ENCODE measurements at regions not wholly inside any gene's neighbourhood (a gene's known extent, or its start where the extent isn't known, plus 50 kb on each side); places are given as distances from the start of the nearest gene placed in this dataset.

DNA sequence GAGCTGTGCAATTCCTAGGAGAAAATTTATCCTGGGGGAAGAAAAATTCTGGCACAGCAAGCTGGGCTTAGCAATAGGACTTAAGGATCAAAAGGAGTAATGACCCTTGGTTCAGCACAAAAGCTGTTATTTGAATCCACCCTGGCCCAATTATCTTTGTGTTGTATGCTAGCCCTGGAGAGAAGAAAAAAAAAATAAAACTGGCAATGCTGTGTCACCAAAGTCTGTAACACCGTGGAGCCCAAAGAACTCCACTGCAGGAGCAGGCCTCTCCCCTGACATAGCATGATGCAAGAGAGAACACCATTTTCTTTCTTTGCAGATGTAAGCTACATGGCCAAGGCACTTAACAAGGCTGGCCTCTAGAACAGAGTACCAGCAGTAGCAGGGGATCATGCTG, 63.0 kb upstream of the ARHGAP5 start:
- 60 to 85% (median 67%) methylated on average over 1 of the region's 1 CpG for WGBS, 3 donors
- DNase-seq (no peak), ATAC-seq (no peak)
- no peaks in the 10 kb centered on the region for H3K36me3 ChIP-seq (ENCODE audit: insufficient read depth in 1 of 2, low read depth in 1 of 2)
- H3K4me3 ChIP-seq: no peak overlapping the region
- H3K9me3 ChIP-seq: no peaks in the 10 kb centered on the region
- H3K27ac ChIP-seq: no peak overlapping the region
- intact Hi-C loops (cut with DNase I): no loop called here
- TF ChIP-seq, protein P1, sequence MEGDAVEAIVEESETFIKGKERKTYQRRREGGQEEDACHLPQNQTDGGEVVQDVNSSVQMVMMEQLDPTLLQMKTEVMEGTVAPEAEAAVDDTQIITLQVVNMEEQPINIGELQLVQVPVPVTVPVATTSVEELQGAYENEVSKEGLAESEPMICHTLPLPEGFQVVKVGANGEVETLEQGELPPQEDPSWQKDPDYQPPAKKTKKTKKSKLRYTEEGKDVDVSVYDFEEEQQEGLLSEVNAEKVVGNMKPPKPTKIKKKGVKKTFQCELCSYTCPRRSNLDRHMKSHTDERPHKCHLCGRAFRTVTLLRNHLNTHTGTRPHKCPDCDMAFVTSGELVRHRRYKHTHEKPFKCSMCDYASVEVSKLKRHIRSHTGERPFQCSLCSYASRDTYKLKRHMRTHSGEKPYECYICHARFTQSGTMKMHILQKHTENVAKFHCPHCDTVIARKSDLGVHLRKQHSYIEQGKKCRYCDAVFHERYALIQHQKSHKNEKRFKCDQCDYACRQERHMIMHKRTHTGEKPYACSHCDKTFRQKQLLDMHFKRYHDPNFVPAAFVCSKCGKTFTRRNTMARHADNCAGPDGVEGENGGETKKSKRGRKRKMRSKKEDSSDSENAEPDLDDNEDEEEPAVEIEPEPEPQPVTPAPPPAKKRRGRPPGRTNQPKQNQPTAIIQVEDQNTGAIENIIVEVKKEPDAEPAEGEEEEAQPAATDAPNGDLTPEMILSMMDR (IDR thresholded peaks at IDR 0.05): no peak
- peaks cover 27% of the 10 kb centered on the region for H3K4me1 ChIP-seq
- H3K27me3 ChIP-seq (ENCODE audit: insufficient read depth in 3 of 3, low read length in 2 of 3): no peaks in the 10 kb centered on the region

DNA sequence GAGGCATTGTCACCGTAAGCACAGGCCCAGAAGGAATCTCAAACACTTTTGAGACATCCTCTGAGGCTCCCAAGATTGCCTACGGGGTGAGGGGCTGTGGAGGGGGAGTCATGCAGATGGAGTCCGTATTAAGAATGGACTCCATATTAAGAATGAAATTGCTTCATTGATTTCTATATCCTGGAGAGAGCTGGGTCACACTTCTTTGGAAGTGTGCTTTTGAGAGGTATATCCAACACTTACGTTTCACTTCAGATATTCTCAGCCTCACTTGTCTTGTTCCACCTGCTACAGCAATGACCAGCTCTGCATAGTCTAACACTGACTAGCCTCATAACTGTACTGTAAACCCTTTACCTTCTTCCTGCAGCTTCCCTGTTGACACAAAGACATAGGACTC, 62.6 kb upstream of the ARHGAP5 start:
- no peaks in the 10 kb centered on the region for H3K9me3 ChIP-seq
- intact Hi-C loops (cut with DNase I): no loop called here
- no peak for ATAC-seq
- no peak for DNase-seq
- TF ChIP-seq, protein P1 (IDR thresholded peaks at IDR 0.05): no peak
- no peaks in the 10 kb centered on the region for H3K27me3 ChIP-seq (ENCODE audit: insufficient read depth in 3 of 3, low read length in 2 of 3)
- H3K27ac ChIP-seq: no peak overlapping the region
- 74 to 87% (median 87%) methylated on average over 4 of the region's 4 CpGs for WGBS, 3 donors
- H3K4me3 ChIP-seq: no peak overlapping the region
- peaks cover 31% of the 10 kb centered on the region for H3K4me1 ChIP-seq
- H3K36me3 ChIP-seq (ENCODE audit: insufficient read depth in 1 of 2, low read depth in 1 of 2): no peaks in the 10 kb centered on the region

DNA sequence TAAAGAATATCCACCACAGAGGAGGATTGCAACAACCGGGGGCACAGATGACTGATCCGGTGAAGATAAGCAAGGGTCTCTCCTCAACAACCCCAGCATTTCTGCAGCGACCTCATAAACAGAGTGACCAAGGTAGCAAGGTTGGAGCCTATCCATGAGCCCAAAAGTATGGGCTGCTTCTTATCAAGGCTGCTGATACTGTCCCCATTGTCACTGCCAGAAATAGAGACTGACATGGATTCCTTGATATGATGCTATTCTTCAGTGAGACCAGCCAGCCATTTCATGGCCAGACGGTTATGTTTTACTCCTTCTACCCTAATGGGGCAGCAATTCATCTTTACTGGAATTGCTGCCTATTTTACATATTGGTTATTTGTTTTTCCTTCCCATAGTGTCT, 61.9 kb upstream of the ARHGAP5 start:
- Histone ChIP-seq H3K36me3 (ENCODE audit: insufficient read depth in 1 of 2, low read depth in 1 of 2) (no peaks in the 10 kb centered on the region), H3K27ac (no peak overlapping the region), H3K9me3 (no peaks in the 10 kb centered on the region), H3K27me3 (ENCODE audit: insufficient read depth in 3 of 3, low read length in 2 of 3) (no peaks in the 10 kb centered on the region), H3K4me1 (peaks cover 34% of the 10 kb centered on the region), H3K4me3 (no peak overlapping the region)
- TF ChIP-seq, protein P1 (IDR thresholded peaks at IDR 0.05): no peak
- ATAC-seq: no peak
- intact Hi-C loops (cut with DNase I): no loop called here
- 93 to 96% (median 94%) methylated on average over 4 of the region's 4 CpGs for WGBS, 3 donors
- no peak for DNase-seq

DNA sequence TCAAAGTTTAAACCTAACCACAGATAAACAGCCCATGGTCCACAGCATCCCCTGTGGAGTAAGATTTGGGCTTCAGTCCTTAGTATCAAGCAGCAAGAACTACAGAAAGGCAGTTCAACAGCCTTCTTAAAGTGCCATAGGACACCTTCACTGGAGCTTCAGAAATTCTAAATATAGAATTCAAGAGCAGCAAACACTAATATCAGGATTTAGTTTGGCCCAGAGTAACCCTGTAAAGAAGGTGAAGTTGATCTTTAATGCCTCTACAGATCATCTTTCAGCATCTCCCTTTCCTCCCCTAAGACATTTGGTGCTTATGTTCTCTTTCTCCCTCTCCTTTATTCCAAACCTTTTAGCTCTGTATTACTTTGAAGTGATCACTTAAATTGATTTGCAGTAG, 59.5 kb upstream of the ARHGAP5 start:
- Histone ChIP-seq H3K4me3 (no peak overlapping the region), H3K36me3 (ENCODE audit: insufficient read depth in 1 of 2, low read depth in 1 of 2) (no peaks in the 10 kb centered on the region), H3K27me3 (ENCODE audit: insufficient read depth in 3 of 3, low read length in 2 of 3) (no peaks in the 10 kb centered on the region), H3K9me3 (no peaks in the 10 kb centered on the region), H3K27ac (peak overlapping the region; percentile 71), H3K4me1 (peaks cover 30% of the 10 kb centered on the region)
- TF ChIP-seq, protein P1 (IDR thresholded peaks at IDR 0.05): no peak
- ATAC-seq (peak in 2 of 4 donors; percentile 72 to 78), DNase-seq (no peak)
- intact Hi-C loops (cut with DNase I): no loop called here

DNA sequence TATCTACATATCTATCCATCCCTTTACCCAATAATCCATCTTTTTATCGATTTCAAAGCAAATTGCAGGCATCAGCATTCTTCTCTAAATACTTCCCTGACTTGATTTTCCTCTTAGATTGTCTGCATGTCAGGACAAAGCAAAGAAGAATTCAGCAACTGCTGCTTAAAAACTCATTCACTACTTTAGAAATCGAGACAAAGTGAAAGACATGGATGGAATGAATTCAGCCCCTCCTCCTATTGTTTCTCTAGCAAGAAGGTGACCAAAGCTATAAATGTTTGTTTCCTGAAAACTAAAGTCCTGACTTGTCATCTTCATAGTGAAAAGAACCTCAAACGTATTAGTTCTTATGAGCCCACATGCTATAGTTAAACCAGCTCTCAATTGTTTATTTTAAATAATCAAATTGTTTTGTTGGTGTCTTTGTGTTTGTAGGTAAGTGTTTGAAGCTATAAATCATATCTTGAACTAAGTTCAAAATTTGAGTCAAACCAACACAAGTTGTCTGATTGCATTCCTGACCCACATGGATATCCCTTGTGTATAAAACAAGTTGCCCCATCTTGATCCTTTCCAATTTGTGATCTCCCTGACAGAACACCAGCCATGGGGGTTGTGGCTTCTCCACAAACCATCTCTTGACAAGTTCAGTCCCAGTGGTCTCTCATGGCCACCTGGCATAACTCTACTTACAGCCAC, 58.6 kb upstream of the ARHGAP5 start:
- H3K4me1 ChIP-seq: peaks cover 36% of the 10 kb centered on the region
- H3K4me3 ChIP-seq: no peak overlapping the region
- H3K9me3 ChIP-seq: no peaks in the 10 kb centered on the region
- H3K36me3 ChIP-seq (ENCODE audit: insufficient read depth in 1 of 2, low read depth in 1 of 2): no peaks in the 10 kb centered on the region
- H3K27me3 ChIP-seq (ENCODE audit: insufficient read depth in 3 of 3, low read length in 2 of 3): no peaks in the 10 kb centered on the region
- DNase-seq: no peak
- 67 to 78% (median 68%) methylated on average over 3 of the region's 3 CpGs for WGBS, 3 donors
- H3K27ac ChIP-seq: peak overlapping the region; percentile 71
- ATAC-seq: no peak
- intact Hi-C loops (cut with DNase I): no loop called here
- TF ChIP-seq, protein P1 (IDR thresholded peaks at IDR 0.05): no peak
